ENCODE measurements at regions not wholly inside any gene's neighbourhood (a gene's known extent, or its start where the extent isn't known, plus 50 kb on each side); places are given as distances from the start of the nearest gene placed in this dataset.

DNA sequence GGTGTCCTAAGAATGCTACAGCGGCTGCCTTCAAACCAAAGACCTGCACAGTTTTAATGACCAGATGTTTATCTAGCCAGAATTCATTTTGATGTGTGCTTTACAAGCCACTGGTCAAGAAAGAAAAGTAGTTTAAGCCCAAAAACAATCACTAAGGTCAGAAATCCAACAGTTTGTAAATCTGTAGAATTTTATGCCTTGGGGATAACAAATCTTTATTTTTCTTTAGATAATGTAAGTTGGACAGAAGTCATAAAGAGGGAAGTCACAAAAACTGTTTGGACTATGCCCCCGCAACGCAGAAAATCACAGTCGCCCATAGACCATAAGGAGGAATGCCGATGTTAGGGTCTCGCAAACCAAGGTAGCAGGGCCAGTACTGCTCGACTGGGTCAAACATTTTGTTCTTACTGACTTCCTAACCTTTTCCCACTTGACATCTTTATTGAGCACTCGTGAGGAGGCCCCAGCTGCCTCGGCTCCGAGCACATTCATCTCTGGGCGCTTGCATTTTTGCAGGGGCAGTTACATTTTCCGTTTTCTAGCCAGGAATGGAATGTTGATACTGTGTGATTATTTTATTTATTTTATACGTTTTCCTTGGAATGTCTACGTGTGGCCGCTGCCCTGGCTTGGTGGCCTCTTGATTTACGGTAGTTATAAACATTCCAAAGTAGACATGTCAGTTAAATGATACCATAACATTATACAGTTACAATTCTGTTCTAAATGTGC lies 56.7 kb upstream of the APCDD1L start:
- TF ChIP-seq, protein P1, sequence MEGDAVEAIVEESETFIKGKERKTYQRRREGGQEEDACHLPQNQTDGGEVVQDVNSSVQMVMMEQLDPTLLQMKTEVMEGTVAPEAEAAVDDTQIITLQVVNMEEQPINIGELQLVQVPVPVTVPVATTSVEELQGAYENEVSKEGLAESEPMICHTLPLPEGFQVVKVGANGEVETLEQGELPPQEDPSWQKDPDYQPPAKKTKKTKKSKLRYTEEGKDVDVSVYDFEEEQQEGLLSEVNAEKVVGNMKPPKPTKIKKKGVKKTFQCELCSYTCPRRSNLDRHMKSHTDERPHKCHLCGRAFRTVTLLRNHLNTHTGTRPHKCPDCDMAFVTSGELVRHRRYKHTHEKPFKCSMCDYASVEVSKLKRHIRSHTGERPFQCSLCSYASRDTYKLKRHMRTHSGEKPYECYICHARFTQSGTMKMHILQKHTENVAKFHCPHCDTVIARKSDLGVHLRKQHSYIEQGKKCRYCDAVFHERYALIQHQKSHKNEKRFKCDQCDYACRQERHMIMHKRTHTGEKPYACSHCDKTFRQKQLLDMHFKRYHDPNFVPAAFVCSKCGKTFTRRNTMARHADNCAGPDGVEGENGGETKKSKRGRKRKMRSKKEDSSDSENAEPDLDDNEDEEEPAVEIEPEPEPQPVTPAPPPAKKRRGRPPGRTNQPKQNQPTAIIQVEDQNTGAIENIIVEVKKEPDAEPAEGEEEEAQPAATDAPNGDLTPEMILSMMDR (IDR thresholded peaks at IDR 0.05), result no peak
- no peak for TF ChIP-seq POLR2A (IDR thresholded peaks at IDR 0.05)
- TF ChIP-seq POLR2AphosphoS5 (IDR thresholded peaks at IDR 0.05), result no peak
